ENCODE measurements at regions not wholly inside any gene's neighbourhood (a gene's known extent, or its start where the extent isn't known, plus 50 kb on each side); places are given as distances from the start of the nearest gene placed in this dataset.

DNA sequence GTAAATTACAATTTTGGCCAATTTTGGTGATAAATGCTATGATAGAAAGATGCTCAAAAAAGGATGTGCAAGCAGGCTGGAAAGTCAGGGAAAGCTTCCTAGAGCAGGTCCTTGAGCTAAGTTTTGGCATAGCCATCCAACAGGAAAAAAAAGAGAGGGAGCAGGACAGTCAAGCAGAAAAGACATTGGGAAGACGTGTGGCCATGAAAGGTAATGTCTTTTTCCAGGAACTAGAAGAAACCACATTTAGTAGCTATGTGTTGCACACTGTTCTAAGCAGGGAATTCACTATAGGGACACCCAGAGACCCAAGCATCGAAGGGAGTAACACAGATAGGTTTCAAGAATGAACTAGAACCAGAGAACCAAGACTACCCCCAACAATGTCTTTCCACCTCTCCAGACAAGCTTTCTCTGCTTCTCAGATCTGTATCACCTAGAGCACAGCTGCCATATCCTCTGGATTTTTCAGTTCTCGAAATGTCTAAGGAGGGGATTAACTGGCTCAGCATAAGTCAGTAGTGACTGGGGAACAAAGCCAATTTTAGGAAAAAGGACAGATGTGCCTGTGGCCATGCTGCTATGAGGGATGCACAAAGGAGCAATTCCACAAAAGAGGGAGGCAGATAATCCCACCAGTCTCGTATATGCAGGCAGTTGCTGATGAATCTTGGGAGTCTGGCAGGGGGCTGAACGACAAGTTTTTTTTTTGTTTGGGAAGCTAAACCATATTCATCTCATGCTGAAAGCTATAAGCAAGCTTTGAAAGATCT lies 97.1 kb upstream of the DAB1 start:
- no peak overlapping the region for H3K27ac Mint-ChIP-seq
- no peaks in the 10 kb centered on the region for H3K36me3 Mint-ChIP-seq (ENCODE audit: low read depth)
- TF ChIP-seq, protein P1, sequence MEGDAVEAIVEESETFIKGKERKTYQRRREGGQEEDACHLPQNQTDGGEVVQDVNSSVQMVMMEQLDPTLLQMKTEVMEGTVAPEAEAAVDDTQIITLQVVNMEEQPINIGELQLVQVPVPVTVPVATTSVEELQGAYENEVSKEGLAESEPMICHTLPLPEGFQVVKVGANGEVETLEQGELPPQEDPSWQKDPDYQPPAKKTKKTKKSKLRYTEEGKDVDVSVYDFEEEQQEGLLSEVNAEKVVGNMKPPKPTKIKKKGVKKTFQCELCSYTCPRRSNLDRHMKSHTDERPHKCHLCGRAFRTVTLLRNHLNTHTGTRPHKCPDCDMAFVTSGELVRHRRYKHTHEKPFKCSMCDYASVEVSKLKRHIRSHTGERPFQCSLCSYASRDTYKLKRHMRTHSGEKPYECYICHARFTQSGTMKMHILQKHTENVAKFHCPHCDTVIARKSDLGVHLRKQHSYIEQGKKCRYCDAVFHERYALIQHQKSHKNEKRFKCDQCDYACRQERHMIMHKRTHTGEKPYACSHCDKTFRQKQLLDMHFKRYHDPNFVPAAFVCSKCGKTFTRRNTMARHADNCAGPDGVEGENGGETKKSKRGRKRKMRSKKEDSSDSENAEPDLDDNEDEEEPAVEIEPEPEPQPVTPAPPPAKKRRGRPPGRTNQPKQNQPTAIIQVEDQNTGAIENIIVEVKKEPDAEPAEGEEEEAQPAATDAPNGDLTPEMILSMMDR (IDR thresholded peaks at IDR 0.05; ENCODE audit: unreplicated experiment in 3 of 3): no peak
- peaks cover 18% of the 10 kb centered on the region for H3K4me1 Mint-ChIP-seq
- H3K9me3 Mint-ChIP-seq: no peaks in the 10 kb centered on the region
- no peak overlapping the region for H3K4me3 Mint-ChIP-seq
- H3K27me3 Mint-ChIP-seq (ENCODE audit: low read depth): no peaks in the 10 kb centered on the region

DNA sequence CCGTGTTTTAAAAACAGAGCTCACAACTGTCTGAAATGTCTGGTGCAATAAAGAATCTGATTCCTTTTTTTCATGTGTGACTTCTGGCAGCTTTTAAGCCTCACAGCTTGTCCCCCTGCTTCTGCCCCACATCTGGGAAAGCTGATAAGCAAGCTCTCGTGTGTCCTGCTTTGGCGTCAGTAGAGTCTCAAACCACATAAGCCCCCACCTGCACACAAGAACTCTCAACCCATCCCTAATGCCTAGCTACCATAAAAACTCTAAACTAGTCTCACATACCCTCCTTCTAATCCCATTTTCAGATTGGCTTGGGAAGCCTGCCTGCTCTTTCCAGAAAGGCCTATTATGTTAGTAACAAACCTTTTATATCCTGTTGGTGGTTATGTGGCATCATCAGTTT lies 94.6 kb upstream of the DAB1 start:
- no peak overlapping the region for H3K4me3 Mint-ChIP-seq
- no peaks in the 10 kb centered on the region for H3K27me3 Mint-ChIP-seq (ENCODE audit: low read depth)
- no peak overlapping the region for H3K27ac Mint-ChIP-seq
- no peaks in the 10 kb centered on the region for H3K9me3 Mint-ChIP-seq
- no peaks in the 10 kb centered on the region for H3K36me3 Mint-ChIP-seq (ENCODE audit: low read depth)
- peaks cover 18% of the 10 kb centered on the region for H3K4me1 Mint-ChIP-seq
- TF ChIP-seq, protein P1 (IDR thresholded peaks at IDR 0.05; ENCODE audit: unreplicated experiment in 3 of 3): no peak

DNA sequence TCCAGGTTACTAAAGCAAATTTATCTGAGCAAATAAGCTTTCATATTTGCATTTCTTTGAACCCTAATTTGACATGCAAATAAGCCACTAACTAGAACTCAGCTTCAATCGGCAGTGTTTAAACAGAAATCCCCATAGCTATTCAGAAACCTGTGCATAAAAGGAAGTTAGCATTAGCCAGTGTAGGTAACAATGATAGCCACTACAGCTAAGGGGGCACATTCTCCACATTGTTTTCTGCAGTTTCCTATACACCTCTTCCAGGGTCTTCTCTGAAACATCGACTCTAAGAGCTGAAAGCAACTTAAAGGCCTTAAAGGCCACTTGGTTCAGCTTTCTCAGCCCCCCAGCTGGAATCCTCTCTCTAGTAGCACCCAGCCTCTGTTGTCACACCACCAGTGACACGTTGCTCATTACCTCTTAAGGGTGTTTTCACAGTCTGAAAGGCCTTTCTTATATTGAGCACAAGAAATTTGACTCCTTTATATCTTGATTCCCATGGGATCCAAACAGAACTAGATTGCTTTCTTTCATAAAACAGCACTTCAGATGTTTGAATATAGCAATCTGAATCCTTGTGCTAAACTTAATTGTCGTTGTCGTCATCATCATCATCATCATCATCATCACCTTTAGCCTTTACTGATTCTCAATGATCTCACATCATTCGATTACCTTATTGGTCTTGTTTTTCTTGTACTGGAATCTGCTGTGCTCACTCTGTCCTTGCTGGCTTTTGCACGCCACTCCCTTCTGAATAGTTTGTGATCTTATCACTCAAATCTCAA lies 93.9 kb upstream of the DAB1 start:
- Mint-ChIP-seq H3K36me3 (ENCODE audit: low read depth) (no peaks in the 10 kb centered on the region), H3K27ac (no peak overlapping the region), H3K27me3 (ENCODE audit: low read depth) (no peaks in the 10 kb centered on the region), H3K4me1 (peaks cover 18% of the 10 kb centered on the region), H3K4me3 (no peak overlapping the region), H3K9me3 (no peaks in the 10 kb centered on the region)
- TF ChIP-seq, protein P1 (IDR thresholded peaks at IDR 0.05; ENCODE audit: unreplicated experiment in 3 of 3): no peak

DNA sequence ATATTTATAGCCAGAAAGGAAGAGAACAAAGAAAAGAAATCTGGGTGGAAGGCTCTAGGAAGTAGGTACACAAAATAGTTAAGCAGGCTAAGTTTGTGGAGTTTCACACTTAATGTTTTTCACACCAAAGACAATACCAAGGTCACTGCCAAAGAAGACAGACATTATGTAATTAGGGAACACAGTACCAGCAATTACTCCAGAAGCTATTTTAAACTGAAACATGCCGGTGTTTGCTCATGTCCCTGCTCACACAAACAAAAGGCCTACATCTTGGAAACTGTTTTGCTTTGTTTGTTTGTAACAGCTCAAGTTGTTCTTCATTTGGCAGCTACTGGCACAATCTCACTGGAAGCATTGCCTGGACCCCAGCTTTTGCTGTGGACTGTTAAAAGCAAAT lies 88.5 kb upstream of the DAB1 start:
- Mint-ChIP-seq H3K36me3 (ENCODE audit: low read depth) (no peaks in the 10 kb centered on the region), H3K4me1 (no peaks in the 10 kb centered on the region), H3K4me3 (no peak overlapping the region), H3K9me3 (no peaks in the 10 kb centered on the region), H3K27ac (no peak overlapping the region), H3K27me3 (ENCODE audit: low read depth) (no peaks in the 10 kb centered on the region)
- TF ChIP-seq, protein P1 (IDR thresholded peaks at IDR 0.05; ENCODE audit: unreplicated experiment in 3 of 3): no peak

DNA sequence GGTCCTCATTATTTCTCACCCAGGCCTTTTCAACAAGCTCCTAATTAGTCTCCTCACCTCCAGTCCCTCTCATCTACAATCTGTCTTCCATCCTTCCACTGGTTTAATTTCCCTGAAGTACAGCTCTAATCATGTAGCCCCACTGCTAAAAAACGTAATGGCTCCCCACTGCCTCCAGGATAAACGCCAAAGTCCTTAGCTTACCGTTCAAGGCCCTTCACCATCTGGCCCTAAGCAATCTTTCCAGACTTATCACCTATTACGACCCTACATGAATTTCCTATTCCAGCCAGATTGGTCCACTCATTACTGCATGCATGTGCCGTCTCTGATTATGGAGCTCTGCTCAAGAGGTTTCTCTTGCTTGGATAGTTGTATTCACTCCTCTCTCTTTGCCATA lies 83.1 kb upstream of the DAB1 start:
- no peaks in the 10 kb centered on the region for H3K4me1 Mint-ChIP-seq
- no peaks in the 10 kb centered on the region for H3K36me3 Mint-ChIP-seq (ENCODE audit: low read depth)
- TF ChIP-seq, protein P1 (IDR thresholded peaks at IDR 0.05; ENCODE audit: unreplicated experiment in 3 of 3): no peak
- no peaks in the 10 kb centered on the region for H3K27me3 Mint-ChIP-seq (ENCODE audit: low read depth)
- H3K27ac Mint-ChIP-seq: no peak overlapping the region
- no peaks in the 10 kb centered on the region for H3K9me3 Mint-ChIP-seq
- no peak overlapping the region for H3K4me3 Mint-ChIP-seq

Measured in nephron (organoid).